B cell (primary cell): ENCODE measurements at regions not wholly inside any gene's neighbourhood (a gene's known extent, or its start where the extent isn't known, plus 50 kb on each side); places are given as distances from the start of the nearest gene placed in this dataset.

Source experiments
- ATAC-seq: fragments of 200-7000 bp; cut with Tn5 transposase; one replicate; pipeline ENCODE4 v1.10.0; 2021; ENCODE audit warnings: low read depth, mild to moderate bottlenecking, moderate number of reproducible peaks, moderate library complexity
- CTCF ChIA-PET: fragments of 350-600 bp; sonication (Branson Sonifier 250); formaldehyde crosslinking; loops from one replicate; lab custom pipeline; 2021; ENCODE audit warnings: antibody characterized with exemption, inconsistent platforms; lab: Charles Lee
- POLR2A ChIA-PET: fragments of 350-600 bp; sonication (Branson Sonifier 250); formaldehyde crosslinking; loops from one replicate; lab custom pipeline; 2021; ENCODE audit warnings: antibody characterized with exemption; lab: Charles Lee
- DNase-seq: peaks from one replicate; pipeline ENCODE4 v3.0.0; 2013
- H2AFZ ChIP-seq: 2 replicates; pipeline ENCODE4 v1.6.1; 2012; ENCODE audit warnings: mild to moderate bottlenecking, low read depth, low read length; ENCODE audit not compliant: insufficient read depth, poor library complexity, severe bottlenecking
- H3K27ac ChIP-seq, 2 donors: 1 replicate in 1 of 2; 2 replicates in 1 of 2; pipeline ENCODE4 v1.5.1; 2012 to 2013; ENCODE audit warnings: low read length in 2 of 2, mild to moderate bottlenecking in 2 of 2, moderate library complexity in 1 of 2
- H3K27me3 ChIP-seq, 4 experiments: fragments of 200-600 bp in 1 of 4; sonication (generic) in 1 of 4; replicated peaks in 1 of 4; 1 replicate in 2 of 4; 2 replicates in 2 of 4; pipeline versions ENCODE4 v1.6.1 to v1.7.0; 2013 to 2016; ENCODE audit warnings: low read length in 3 of 4, mild to moderate bottlenecking in 2 of 4, mixed read lengths in 1 of 4, moderate library complexity in 1 of 4; ENCODE audit not compliant: insufficient read depth in 4 of 4, control insufficient read depth in 3 of 4; ENCODE audit errors: control extremely low read depth in 1 of 4
- H3K36me3 ChIP-seq, 2 experiments: replicated peaks in 1 of 2; 1 replicate in 1 of 2; 2 replicates in 1 of 2; pipeline versions ENCODE4 v1.6.1 to v1.7.1; 2013; ENCODE audit warnings: low read length in 1 of 2; ENCODE audit not compliant: insufficient read depth in 2 of 2, control insufficient read depth in 1 of 2; ENCODE audit errors: control extremely low read depth in 1 of 2, extremely low read depth in 1 of 2
- H3K4me1 ChIP-seq, 2 donors: fragments of 200-600 bp in 1 of 2; sonication (generic) in 1 of 2; 1 replicate in 1 of 2; 2 replicates in 1 of 2; pipeline versions ENCODE4 v1.5.1 to v1.6.1; 2013 to 2017; ENCODE audit warnings: low read length in 2 of 2; ENCODE audit not compliant: control insufficient read depth in 2 of 2, insufficient read depth in 2 of 2
- H3K4me2 ChIP-seq: replicated peaks from 2 replicates; pipeline ENCODE3; 2012; ENCODE audit warnings: mild to moderate bottlenecking, low read depth, low read length; ENCODE audit not compliant: poor library complexity, severe bottlenecking
- H3K4me3 ChIP-seq, 5 experiments: fragments of 200-600 bp in 1 of 5; sonication (generic) in 1 of 5; 1 replicate in 3 of 5; 2 replicates in 2 of 5; pipeline versions ENCODE4 v1.5.1 to v1.7.0; 2011 to 2016; ENCODE audit warnings: low read length in 4 of 5, mild to moderate bottlenecking in 4 of 5, low read depth in 2 of 5, control low read depth in 1 of 5, moderate library complexity in 1 of 5; ENCODE audit not compliant: insufficient read depth in 1 of 5; ENCODE audit errors: control extremely low read depth in 1 of 5, extremely low read depth in 1 of 5
- H3K79me2 ChIP-seq: fragments of 200-600 bp; sonication (generic); one replicate; pipeline ENCODE4 v1.6.0; 2016; ENCODE audit warnings: low read length; ENCODE audit not compliant: control insufficient read depth, insufficient read depth
- H3K9ac ChIP-seq: fragments of 200-600 bp; sonication (generic); 2 replicates; pipeline ENCODE4 v1.6.1; 2017; ENCODE audit warnings: mild to moderate bottlenecking, low read length, moderate library complexity
- H3K9me3 ChIP-seq, 3 donors: one replicate each; pipeline versions ENCODE4 v1.6.1 to v1.7.1; 2013; ENCODE audit warnings: low read length in 2 of 3; ENCODE audit not compliant: control insufficient read depth in 2 of 3, insufficient read depth in 1 of 3; ENCODE audit errors: control extremely low read depth in 1 of 3
- H4K20me1 ChIP-seq: 2 replicates; pipeline ENCODE4 v1.6.0; 2012; ENCODE audit warnings: mild to moderate bottlenecking, low read length; ENCODE audit not compliant: insufficient read depth, control insufficient read depth, poor library complexity, severe bottlenecking
- H3K27ac Mint-ChIP-seq: one replicate; pipeline ENCODE4 v1.8.0; 2021; ENCODE audit warnings: mixed read lengths
- H3K27me3 Mint-ChIP-seq: one replicate; pipeline ENCODE4 v1.8.0; 2021; ENCODE audit warnings: mixed read lengths
- H3K4me1 Mint-ChIP-seq: one replicate; pipeline ENCODE4 v1.8.0; 2021; ENCODE audit warnings: mixed read lengths
- H3K4me3 Mint-ChIP-seq: one replicate; pipeline ENCODE4 v1.8.0; 2021; ENCODE audit warnings: mixed read lengths
- H3K9me3 Mint-ChIP-seq: one replicate; pipeline ENCODE4 v1.8.0; 2022; ENCODE audit warnings: mixed read lengths; ENCODE audit not compliant: insufficient read depth
- CTCF ChIP-seq: fragments of 200-600 bp; IDR thresholded peaks from one replicate; pipeline ENCODE4 v1.8.0; 2022; ENCODE audit warnings: antibody characterized with exemption, mild to moderate bottlenecking
- EZH2 ChIP-seq: IDR thresholded peaks from 2 replicates; pipeline ENCODE4 v1.6.1; 2012; ENCODE audit warnings: borderline replicate concordance, low read depth, mild to moderate bottlenecking, moderate library complexity, low read length; ENCODE audit not compliant: insufficient read depth, poor library complexity, severe bottlenecking
- WGBS: methylation state at CpG from one replicate; pipeline ENCODE4 v1.1.5; 2013; ENCODE audit warnings: missing lambda C conversion rate; ENCODE audit not compliant: insufficient coverage; 5-methylcytosine and 5-hydroxymethylcytosine counted together
- intact Hi-C: fragments of 100-400 bp; cut with micrococcal nuclease; formaldehyde crosslinking; loops from one replicate; pipeline ENCODE4 v1.10.0; 2022

GRCh38 chr2:228648541-228648940 lies 467.1 kb upstream of the SPHKAP start:
- ATAC-seq: no peak
- H3K27me3 ChIP-seq: no peaks in the 10 kb centered on the region
- intact Hi-C loops: no loop called here
- ChIA-PET CTCF (no interaction called here), POLR2A (no interaction called here)
- no peaks in the 10 kb centered on the region for H3K4me1 ChIP-seq
- H3K36me3 ChIP-seq: no peaks in the 10 kb centered on the region
- no peaks in the 10 kb centered on the region for H3K4me1 Mint-ChIP-seq
- no peak overlapping the region for H3K9ac ChIP-seq
- no peaks in the 10 kb centered on the region for H4K20me1 ChIP-seq
- no peak for TF ChIP-seq EZH2
- TF ChIP-seq CTCF: no peak
- no CpG with 5 or more reads among the region's 2 CpGs for WGBS
- no peak overlapping the region for H3K27ac ChIP-seq
- H3K4me3 ChIP-seq: no peak overlapping the region
- no peak overlapping the region for H3K4me3 Mint-ChIP-seq
- no peak overlapping the region for H2AFZ ChIP-seq
- no peak for DNase-seq
- no peaks in the 10 kb centered on the region for H3K27me3 Mint-ChIP-seq
- no peaks in the 10 kb centered on the region for H3K79me2 ChIP-seq
- H3K9me3 Mint-ChIP-seq: peaks cover 7% of the 10 kb centered on the region
- no peak overlapping the region for H3K4me2 ChIP-seq
- no peaks in the 10 kb centered on the region for H3K9me3 ChIP-seq
- H3K27ac Mint-ChIP-seq: no peak overlapping the region

DNA sequence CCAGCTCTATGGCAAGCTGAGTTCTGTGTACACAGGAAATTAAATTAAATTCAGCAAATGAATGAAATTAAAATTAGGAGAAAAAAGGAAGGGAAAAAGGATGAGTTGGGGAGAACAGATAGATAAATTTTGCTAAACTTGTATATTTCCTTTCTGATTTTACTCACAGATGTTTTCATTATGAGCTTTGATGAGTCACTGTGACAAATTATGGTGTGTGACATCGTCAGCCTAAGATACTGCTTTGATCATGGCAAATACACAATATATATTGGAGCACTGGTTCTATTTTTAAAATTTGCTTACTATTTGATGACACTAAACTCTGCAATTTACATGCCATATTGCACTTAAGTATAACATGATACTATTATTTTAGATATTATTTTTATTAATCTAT lies 464.6 kb upstream of the SPHKAP start:
- H3K4me1 Mint-ChIP-seq: no peaks in the 10 kb centered on the region
- intact Hi-C loops: no loop called here
- Histone ChIP-seq H3K79me2 (no peaks in the 10 kb centered on the region), H3K27ac (no peak overlapping the region), H3K4me2 (no peak overlapping the region), H3K36me3 (no peaks in the 10 kb centered on the region), H4K20me1 (no peaks in the 10 kb centered on the region), H3K9ac (no peak overlapping the region), H2AFZ (no peak overlapping the region), H3K27me3 (no peaks in the 10 kb centered on the region), H3K4me1 (no peaks in the 10 kb centered on the region), H3K9me3 (no peaks in the 10 kb centered on the region), H3K4me3 (no peak overlapping the region)
- H3K9me3 Mint-ChIP-seq: peaks cover 7% of the 10 kb centered on the region
- no peaks in the 10 kb centered on the region for H3K27me3 Mint-ChIP-seq
- no peak overlapping the region for H3K27ac Mint-ChIP-seq
- POLR2A ChIA-PET: no interaction called here
- no peak for ATAC-seq
- WGBS: no CpG with 5 or more reads among the region's 1 CpG
- no peak for TF ChIP-seq CTCF
- no peak for TF ChIP-seq EZH2
- no peak for DNase-seq
- CTCF ChIA-PET: no interaction called here
- no peak overlapping the region for H3K4me3 Mint-ChIP-seq
